CD14-positive monocyte (primary cell): ENCODE measurements at regions not wholly inside any gene's neighbourhood (a gene's known extent, or its start where the extent isn't known, plus 50 kb on each side); places are given as distances from the start of the nearest gene placed in this dataset.

Experiments used
- DNase-seq, 3 donors: peaks; one replicate each; pipeline ENCODE4 v3.0.0-alpha.2; 2011 to 2022
- H2AFZ ChIP-seq: 2 replicates; pipeline ENCODE4 v1.6.0; 2012; ENCODE audit warnings: mild to moderate bottlenecking, low read depth, low read length, inconsistent platforms; ENCODE audit not compliant: insufficient read depth, poor library complexity, severe bottlenecking
- H3K27ac ChIP-seq, 2 donors: 1 replicate in 1 of 2; 2 replicates in 1 of 2; pipeline ENCODE4 v1.5.1; 2012 to 2013; ENCODE audit warnings: low read length in 2 of 2, control low read depth in 1 of 2, inconsistent platforms in 1 of 2, low read depth in 1 of 2, mild to moderate bottlenecking in 1 of 2
- H3K27me3 ChIP-seq, 2 donors: one replicate each; pipeline versions ENCODE4 v1.6.0 to v1.6.1; 2011 to 2013; ENCODE audit warnings: low read length in 2 of 2; ENCODE audit not compliant: control insufficient read depth in 2 of 2, insufficient read depth in 2 of 2
- H3K36me3 ChIP-seq, 2 donors: replicated peaks in 1 of 2; 1 replicate in 1 of 2; 2 replicates in 1 of 2; pipeline versions ENCODE4 v1.5.1 to v1.6.1; 2012 to 2013; ENCODE audit warnings: low read length in 2 of 2, control low read depth in 1 of 2, inconsistent platforms in 1 of 2, mild to moderate bottlenecking in 1 of 2; ENCODE audit not compliant: insufficient read depth in 2 of 2, control insufficient read depth in 1 of 2
- H3K4me1 ChIP-seq, 2 donors: 1 replicate in 1 of 2; 2 replicates in 1 of 2; pipeline versions ENCODE4 v1.5.1 to v1.6.1; 2012 to 2013; ENCODE audit warnings: low read length in 2 of 2, control low read depth in 1 of 2, inconsistent platforms in 1 of 2, mild to moderate bottlenecking in 1 of 2, moderate library complexity in 1 of 2; ENCODE audit not compliant: insufficient read depth in 2 of 2, control insufficient read depth in 1 of 2
- H3K4me2 ChIP-seq: replicated peaks from 2 replicates; pipeline ENCODE3; 2012; ENCODE audit warnings: low read length, moderate library complexity, mild to moderate bottlenecking; ENCODE audit not compliant: poor library complexity, severe bottlenecking; ENCODE audit errors: extremely low read depth
- H3K4me3 ChIP-seq, 3 experiments: fragments of 200-600 bp in 1 of 3; sonication (generic) in 1 of 3; replicated peaks in 1 of 3; 1 replicate in 2 of 3; 2 replicates in 1 of 3; pipeline ENCODE4 v1.5.1; 2011 to 2013; ENCODE audit warnings: low read length in 3 of 3, mild to moderate bottlenecking in 3 of 3, control low read depth in 2 of 3, low read depth in 2 of 3, inconsistent platforms in 1 of 3, moderate library complexity in 1 of 3
- H3K79me2 ChIP-seq: 2 replicates; pipeline ENCODE4 v1.6.0; 2012; ENCODE audit warnings: mild to moderate bottlenecking, control low read depth, inconsistent platforms, low read length, moderate library complexity; ENCODE audit not compliant: insufficient read depth
- H3K9ac ChIP-seq: 2 replicates; pipeline ENCODE4 v1.6.0; 2017; ENCODE audit warnings: low read length, mild to moderate bottlenecking; ENCODE audit not compliant: insufficient read depth, poor library complexity, severe bottlenecking
- H3K9me3 ChIP-seq, 2 donors: replicated peaks in 1 of 2; 1 replicate in 1 of 2; 2 replicates in 1 of 2; pipeline versions ENCODE4 v1.5.1 to v1.6.1; 2012 to 2013; ENCODE audit warnings: low read length in 2 of 2, control low read depth in 1 of 2; ENCODE audit not compliant: control insufficient read depth in 1 of 2, insufficient read depth in 1 of 2
- H4K20me1 ChIP-seq: 2 replicates; pipeline ENCODE4 v1.6.0; 2012; ENCODE audit warnings: mild to moderate bottlenecking, low read length, control low read depth, moderate library complexity; ENCODE audit not compliant: insufficient read depth
- H3K27ac Mint-ChIP-seq, 7 donors: one replicate each; pipeline ENCODE4 v1.8.0; 2020; ENCODE audit warnings: mild to moderate bottlenecking in 7 of 7, mixed read lengths in 7 of 7, moderate library complexity in 6 of 7, inconsistent platforms in 2 of 7
- H3K27me3 Mint-ChIP-seq, 3 donors: one replicate each; pipeline ENCODE4 v1.8.0; 2021 to 2022; ENCODE audit warnings: low read depth in 3 of 3, mild to moderate bottlenecking in 3 of 3, mixed read lengths in 3 of 3, moderate library complexity in 3 of 3, inconsistent platforms in 1 of 3
- H3K36me3 Mint-ChIP-seq, 2 donors: one replicate each; pipeline ENCODE4 v1.8.0; 2020; ENCODE audit warnings: mixed read lengths in 2 of 2, inconsistent platforms in 1 of 2, mild to moderate bottlenecking in 1 of 2
- H3K4me1 Mint-ChIP-seq: one replicate; pipeline ENCODE4 v1.8.0; 2020; ENCODE audit warnings: mild to moderate bottlenecking, mixed read lengths
- H3K4me3 Mint-ChIP-seq, 2 donors: one replicate each; pipeline ENCODE4 v1.8.0; 2020; ENCODE audit warnings: mild to moderate bottlenecking in 2 of 2, mixed read lengths in 2 of 2, moderate library complexity in 1 of 2
- H3K9me3 Mint-ChIP-seq, 7 donors: one replicate each; pipeline ENCODE4 v1.8.0; 2020 to 2022; ENCODE audit warnings: mixed read lengths in 7 of 7, mild to moderate bottlenecking in 6 of 7, moderate library complexity in 6 of 7, inconsistent platforms in 2 of 7
- CTCF ChIP-seq: fragments of 200-600 bp; IDR thresholded peaks from one replicate; pipeline ENCODE4 v1.8.0; 2022; ENCODE audit warnings: antibody characterized with exemption, mild to moderate bottlenecking
- WGBS: methylation state at CpG from one replicate; pipeline ENCODE4 v1.1.5; 2013; ENCODE audit warnings: missing lambda C conversion rate; ENCODE audit not compliant: insufficient coverage; 5-methylcytosine and 5-hydroxymethylcytosine counted together
- intact Hi-C, 2 donors: fragments of 100-400 bp; cut with micrococcal nuclease; formaldehyde crosslinking; loops; one replicate each; pipeline versions ENCODE4 v1.15.0 to v1.15.1; 2023

GRCh38 chr2:156812496-156812895, 376.3 kb downstream of the GPD2 start:
- Histone ChIP-seq H3K4me3 (no peak overlapping the region), H3K9me3 (no peaks in the 10 kb centered on the region), H3K36me3 (no peaks in the 10 kb centered on the region), H3K27ac (no peak overlapping the region), H3K27me3 (no peaks in the 10 kb centered on the region), H4K20me1 (no peaks in the 10 kb centered on the region), H3K9ac (no peak overlapping the region), H3K4me2 (no peak overlapping the region), H3K4me1 (no peaks in the 10 kb centered on the region), H2AFZ (no peak overlapping the region), H3K79me2 (no peaks in the 10 kb centered on the region)
- DNase-seq, result no peak
- H3K4me1 Mint-ChIP-seq, result no peaks in the 10 kb centered on the region
- no peak overlapping the region for H3K27ac Mint-ChIP-seq
- peaks cover 0 to 1% (median 0%) of the 10 kb centered on the region in 3 donors for H3K27me3 Mint-ChIP-seq
- intact Hi-C loops, result no loop called here
- H3K9me3 Mint-ChIP-seq, result peaks cover 0 to 4% (median 0%) of the 10 kb centered on the region in 7 donors
- WGBS, result no CpG with 5 or more reads among the region's 1 CpG
- no peaks in the 10 kb centered on the region for H3K36me3 Mint-ChIP-seq
- TF ChIP-seq CTCF, result no peak
- H3K4me3 Mint-ChIP-seq, result no peak overlapping the region

- H3K4me2 ChIP-seq, result no peak overlapping the region
- Mint-ChIP-seq H3K27me3 (peaks cover 0 to 1% (median 0%) of the 10 kb centered on the region in 3 donors), H3K36me3 (no peaks in the 10 kb centered on the region), H3K27ac (no peak overlapping the region), H3K4me3 (no peak overlapping the region), H3K4me1 (no peaks in the 10 kb centered on the region), H3K9me3 (peaks cover 0 to 3% (median 0%) of the 10 kb centered on the region in 7 donors)
- intact Hi-C loops, result no loop called here
- H3K27me3 ChIP-seq, result no peaks in the 10 kb centered on the region
- no peak overlapping the region for H2AFZ ChIP-seq
- H4K20me1 ChIP-seq, result no peaks in the 10 kb centered on the region
- no peaks in the 10 kb centered on the region for H3K9me3 ChIP-seq
- H3K4me3 ChIP-seq, result no peak overlapping the region
- H3K4me1 ChIP-seq, result no peaks in the 10 kb centered on the region
- H3K9ac ChIP-seq, result no peak overlapping the region
- no peak for TF ChIP-seq CTCF
- no CpG with 5 or more reads among the region's 1 CpG for WGBS
- DNase-seq, result no peak
- H3K79me2 ChIP-seq, result no peaks in the 10 kb centered on the region
- H3K27ac ChIP-seq, result no peak overlapping the region
- H3K36me3 ChIP-seq, result no peaks in the 10 kb centered on the region
These were observed 381.3 kb downstream of the GPD2 start for GRCh38 chr2:156817430-156817829.
